Stimulated activated effector memory CD8-positive, alpha-beta T cell treated with anti-CD3 and anti-CD28 coated beads, Interleukin-12 subunit alpha, Interleukin-12 subunit beta, amount 100 ng/mL, for 72 hours (primary cell): ENCODE measurements at regions not wholly inside any gene's neighbourhood (a gene's known extent, or its start where the extent isn't known, plus 50 kb on each side); places are given as distances from the start of the nearest gene placed in this dataset.

ENCODE experiments used
- ATAC-seq: fragments of 150-1000 bp; cut with Tn5 transposase; 2 replicates; pipeline ENCODE4 v1.10.0; 2021
- DNase-seq, 2 donors: peaks; one replicate each; pipeline ENCODE4 v3.0.0; 2021 to 2022; ENCODE audit warnings: low spot score in 2 of 2
- H3K27ac Mint-ChIP-seq: one replicate; pipeline ENCODE4 v1.8.0; 2022; ENCODE audit warnings: mild to moderate bottlenecking, mixed read lengths
- H3K36me3 Mint-ChIP-seq: one replicate; pipeline ENCODE4 v1.8.0; 2022; ENCODE audit warnings: mild to moderate bottlenecking, mixed read lengths
- H3K4me1 Mint-ChIP-seq: one replicate; pipeline ENCODE4 v1.8.0; 2022; ENCODE audit warnings: mixed read lengths
- H3K4me3 Mint-ChIP-seq: one replicate; pipeline ENCODE4 v1.8.0; 2022; ENCODE audit warnings: mild to moderate bottlenecking, mixed read lengths
- H3K9me3 Mint-ChIP-seq: one replicate; pipeline ENCODE4 v1.8.0; 2022; ENCODE audit warnings: mixed read lengths

- DNase-seq (no peak), ATAC-seq (no peak)
- peaks cover 4% of the 10 kb centered on the region for H3K9me3 Mint-ChIP-seq
- H3K36me3 Mint-ChIP-seq: no peaks in the 10 kb centered on the region
- H3K4me3 Mint-ChIP-seq: no peak overlapping the region
- no peaks in the 10 kb centered on the region for H3K4me1 Mint-ChIP-seq
- no peak overlapping the region for H3K27ac Mint-ChIP-seq
Observed at GRCh38 chr2:96438589-96438988, 66.6 kb downstream of the NEURL3 start.

- Mint-ChIP-seq H3K4me3 (no peak overlapping the region), H3K4me1 (no peaks in the 10 kb centered on the region), H3K36me3 (no peaks in the 10 kb centered on the region), H3K27ac (no peak overlapping the region), H3K9me3 (peaks cover 4% of the 10 kb centered on the region)
- DNase-seq (no peak), ATAC-seq (no peak)
Observed at GRCh38 chr2:96437512-96437911, 67.6 kb downstream of the NEURL3 start.

- no peak for ATAC-seq
- no peak for DNase-seq
- no peaks in the 10 kb centered on the region for H3K36me3 Mint-ChIP-seq
Observed at GRCh38 chr2:96436961-96437360, 68.2 kb downstream of the NEURL3 start.

GRCh38 chr2:96436416-96436815, 68.7 kb downstream of the NEURL3 start:
- no peak for ATAC-seq
- peaks cover 4% of the 10 kb centered on the region for H3K9me3 Mint-ChIP-seq
- no peaks in the 10 kb centered on the region for H3K36me3 Mint-ChIP-seq

More at GRCh38 chr2:96436961-96437360, 68.2 kb downstream of the NEURL3 start:
- Mint-ChIP-seq H3K4me1 (no peaks in the 10 kb centered on the region), H3K27ac (no peak overlapping the region), H3K4me3 (no peak overlapping the region), H3K9me3 (peaks cover 4% of the 10 kb centered on the region)

GRCh38 chr2:96431319-96431718, 73.8 kb downstream of the NEURL3 start:
- ATAC-seq (no peak), DNase-seq (no peak)
- no peaks in the 10 kb centered on the region for H3K9me3 Mint-ChIP-seq
- H3K36me3 Mint-ChIP-seq: no peaks in the 10 kb centered on the region
- H3K27ac Mint-ChIP-seq: no peak overlapping the region
- no peak overlapping the region for H3K4me3 Mint-ChIP-seq
- H3K4me1 Mint-ChIP-seq: peaks cover 11% of the 10 kb centered on the region

More at GRCh38 chr2:96436416-96436815, 68.7 kb downstream of the NEURL3 start:
- Mint-ChIP-seq H3K4me1 (no peaks in the 10 kb centered on the region), H3K4me3 (no peak overlapping the region), H3K27ac (no peak overlapping the region)
- no peak for DNase-seq

- Mint-ChIP-seq H3K4me3 (no peak overlapping the region), H3K4me1 (peaks cover 11% of the 10 kb centered on the region), H3K36me3 (no peaks in the 10 kb centered on the region), H3K27ac (no peak overlapping the region), H3K9me3 (no peaks in the 10 kb centered on the region)
- DNase-seq (no peak), ATAC-seq (no peak)
Observed at GRCh38 chr2:96430394-96430988, 74.7 kb downstream of the NEURL3 start.

GRCh38 chr2:96427917-96428316, 77.2 kb downstream of the NEURL3 start:
- Mint-ChIP-seq H3K4me1 (peaks cover 11% of the 10 kb centered on the region), H3K9me3 (no peaks in the 10 kb centered on the region), H3K4me3 (peak overlapping the region; percentile 11), H3K36me3 (no peaks in the 10 kb centered on the region), H3K27ac (peak overlapping the region; percentile 35)
- DNase-seq (peak in 1 of 2 donors; percentile 54), ATAC-seq (peak; percentile 99)

GRCh38 chr2:96427169-96427568, 78.0 kb downstream of the NEURL3 start:
- no peak for ATAC-seq

GRCh38 chr2:96423828-96424227, 81.3 kb downstream of the NEURL3 start:
- Mint-ChIP-seq H3K9me3 (no peaks in the 10 kb centered on the region), H3K36me3 (no peaks in the 10 kb centered on the region), H3K4me1 (peaks cover 11% of the 10 kb centered on the region), H3K27ac (no peak overlapping the region), H3K4me3 (no peak overlapping the region)
- ATAC-seq (no peak), DNase-seq (no peak)

More at GRCh38 chr2:96427169-96427568, 78.0 kb downstream of the NEURL3 start:
- no peak overlapping the region for H3K27ac Mint-ChIP-seq
- DNase-seq: no peak
- no peaks in the 10 kb centered on the region for H3K9me3 Mint-ChIP-seq
- H3K4me1 Mint-ChIP-seq: peaks cover 11% of the 10 kb centered on the region
- H3K4me3 Mint-ChIP-seq: no peak overlapping the region
- no peaks in the 10 kb centered on the region for H3K36me3 Mint-ChIP-seq
